DND-41 (cell line): ENCODE measurements at regions not wholly inside any gene's neighbourhood (a gene's known extent, or its start where the extent isn't known, plus 50 kb on each side); places are given as distances from the start of the nearest gene placed in this dataset.

Experiments
- ATAC-seq: fragments of 200-7000 bp; cut with Tn5 transposase; 3 replicates; pipeline ENCODE4 v1.9.1; 2021; ENCODE audit warnings: low read depth; ENCODE audit not compliant: insufficient read depth
- DNase-seq: peaks from one replicate; pipeline ENCODE4 v3.0.0-alpha.2; 2020
- H2AFZ ChIP-seq: 2 replicates; pipeline ENCODE4 v1.6.0; 2012; ENCODE audit warnings: low read depth, low read length
- H3K27ac ChIP-seq: 2 replicates; pipeline ENCODE4 v1.5.1; 2012; ENCODE audit warnings: low read length, inconsistent platforms
- H3K27me3 ChIP-seq: fragments of 200-600 bp; sonication (generic); 2 replicates; pipeline ENCODE4 v1.6.0; 2012; ENCODE audit warnings: low read length, mild to moderate bottlenecking, inconsistent platforms; ENCODE audit not compliant: insufficient read depth, poor library complexity
- H3K36me3 ChIP-seq: 2 replicates; pipeline ENCODE4 v1.5.1; 2012; ENCODE audit warnings: low read length, inconsistent platforms; ENCODE audit not compliant: insufficient read depth
- H3K4me1 ChIP-seq: 2 replicates; pipeline ENCODE4 v1.5.1; 2012; ENCODE audit warnings: mild to moderate bottlenecking, low read length; ENCODE audit not compliant: insufficient read depth
- H3K4me2 ChIP-seq: 2 replicates; pipeline ENCODE4 v1.6.0; 2012; ENCODE audit warnings: mild to moderate bottlenecking, moderate library complexity, low read length, inconsistent platforms; ENCODE audit not compliant: insufficient read depth
- H3K4me3 ChIP-seq, 2 experiments: fragments of 200-600 bp in 1 of 2; shearing (Covaris generic) in 1 of 2; 2 replicates each; pipeline ENCODE4 v1.5.1; 2012 to 2016; ENCODE audit warnings: inconsistent platforms in 2 of 2, low read length in 2 of 2, mild to moderate bottlenecking in 2 of 2, low read depth in 1 of 2, moderate library complexity in 1 of 2
- H3K79me2 ChIP-seq: 2 replicates; pipeline ENCODE4 v1.6.0; 2012; ENCODE audit warnings: low read length, inconsistent platforms; ENCODE audit not compliant: insufficient read depth
- H3K9ac ChIP-seq: 2 replicates; pipeline ENCODE4 v1.6.0; 2012; ENCODE audit warnings: low read depth, mild to moderate bottlenecking, inconsistent platforms, low read length, moderate library complexity
- H3K9me3 ChIP-seq: 2 replicates; pipeline ENCODE4 v1.5.1; 2012; ENCODE audit warnings: low read length, moderate library complexity, mild to moderate bottlenecking, inconsistent platforms; ENCODE audit not compliant: insufficient read depth, severe bottlenecking
- H4K20me1 ChIP-seq: 2 replicates; pipeline ENCODE4 v1.6.0; 2012; ENCODE audit warnings: low read length; ENCODE audit not compliant: insufficient read depth
- CTCF ChIP-seq: IDR thresholded peaks from 2 replicates; pipeline ENCODE4 v1.5.1; 2012; ENCODE audit warnings: borderline replicate concordance, low read length, moderate library complexity, mild to moderate bottlenecking; ENCODE audit not compliant: poor library complexity, severe bottlenecking; ENCODE audit errors: extremely low read depth
- EZH2 ChIP-seq: IDR thresholded peaks from 3 replicates; pipeline ENCODE4 v1.6.1; 2012; ENCODE audit warnings: borderline replicate concordance, low read depth, mild to moderate bottlenecking, moderate library complexity, low read length, inconsistent platforms; ENCODE audit not compliant: severe bottlenecking

GRCh38 chr21:43307677-43308070, 119.3 kb downstream of the SIK1 start:
- Histone ChIP-seq H3K27me3 (no peaks in the 10 kb centered on the region), H2AFZ (no peak overlapping the region), H3K4me3 (no peak overlapping the region), H3K9ac (no peak overlapping the region), H4K20me1 (no peaks in the 10 kb centered on the region), H3K4me1 (no peaks in the 10 kb centered on the region), H3K79me2 (no peaks in the 10 kb centered on the region), H3K36me3 (no peaks in the 10 kb centered on the region), H3K27ac (no peak overlapping the region), H3K4me2 (no peak overlapping the region), H3K9me3 (no peaks in the 10 kb centered on the region)
- TF ChIP-seq EZH2, result no peak
- no peak for TF ChIP-seq CTCF
- DNase-seq, result no peak
- ATAC-seq, result no peak

- Histone ChIP-seq H4K20me1 (no peaks in the 10 kb centered on the region), H3K4me3 (no peak overlapping the region), H3K4me2 (no peak overlapping the region), H3K9ac (no peak overlapping the region), H3K36me3 (no peaks in the 10 kb centered on the region), H3K9me3 (no peaks in the 10 kb centered on the region), H2AFZ (no peak overlapping the region), H3K4me1 (no peaks in the 10 kb centered on the region), H3K79me2 (no peaks in the 10 kb centered on the region), H3K27ac (no peak overlapping the region), H3K27me3 (no peaks in the 10 kb centered on the region)
- no peak for TF ChIP-seq CTCF
- no peak for TF ChIP-seq EZH2
- DNase-seq (no peak), ATAC-seq (no peak)
Observed at GRCh38 chr21:43306911-43307676, 119.8 kb downstream of the SIK1 start.

- ATAC-seq, result no peak
- no peak for DNase-seq
- H3K9me3 ChIP-seq, result no peaks in the 10 kb centered on the region
- H3K27ac ChIP-seq, result no peak overlapping the region
- no peaks in the 10 kb centered on the region for H3K4me1 ChIP-seq
- no peak overlapping the region for H3K4me3 ChIP-seq
- no peaks in the 10 kb centered on the region for H3K27me3 ChIP-seq
- H3K79me2 ChIP-seq, result no peaks in the 10 kb centered on the region
- TF ChIP-seq CTCF (no peak), EZH2 (no peak)
- no peak overlapping the region for H3K4me2 ChIP-seq
- H3K9ac ChIP-seq, result no peak overlapping the region
- no peaks in the 10 kb centered on the region for H3K36me3 ChIP-seq
- H2AFZ ChIP-seq, result no peak overlapping the region
- no peaks in the 10 kb centered on the region for H4K20me1 ChIP-seq
Observed at GRCh38 chr21:43306391-43306790, 120.5 kb downstream of the SIK1 start.
